Lung microvascular endothelial cell (primary cell): ENCODE measurements at regions not wholly inside any gene's neighbourhood (a gene's known extent, or its start where the extent isn't known, plus 50 kb on each side); places are given as distances from the start of the nearest gene placed in this dataset.

Experiments used
- DNase-seq, 2 donors: peaks; one replicate each; pipeline versions ENCODE4 v3.0.0 to v3.0.0-alpha.2; 2010; ENCODE audit warnings: low read depth in 2 of 2

GRCh38 chr3:107992976-107993684 lies 97.7 kb downstream of the CD47 start:
- DNase-seq = peak in 1 of 2 donors; percentile 20

- no peak for DNase-seq
Measured at GRCh38 chr3:107990926-107991325, 99.9 kb downstream of the CD47 start.

- DNase-seq = no peak
Measured at GRCh38 chr3:107990433-107990832, 100.4 kb downstream of the CD47 start.

GRCh38 chr3:107989661-107990060 lies 101.2 kb downstream of the CD47 start:
- no peak for DNase-seq

DNA sequence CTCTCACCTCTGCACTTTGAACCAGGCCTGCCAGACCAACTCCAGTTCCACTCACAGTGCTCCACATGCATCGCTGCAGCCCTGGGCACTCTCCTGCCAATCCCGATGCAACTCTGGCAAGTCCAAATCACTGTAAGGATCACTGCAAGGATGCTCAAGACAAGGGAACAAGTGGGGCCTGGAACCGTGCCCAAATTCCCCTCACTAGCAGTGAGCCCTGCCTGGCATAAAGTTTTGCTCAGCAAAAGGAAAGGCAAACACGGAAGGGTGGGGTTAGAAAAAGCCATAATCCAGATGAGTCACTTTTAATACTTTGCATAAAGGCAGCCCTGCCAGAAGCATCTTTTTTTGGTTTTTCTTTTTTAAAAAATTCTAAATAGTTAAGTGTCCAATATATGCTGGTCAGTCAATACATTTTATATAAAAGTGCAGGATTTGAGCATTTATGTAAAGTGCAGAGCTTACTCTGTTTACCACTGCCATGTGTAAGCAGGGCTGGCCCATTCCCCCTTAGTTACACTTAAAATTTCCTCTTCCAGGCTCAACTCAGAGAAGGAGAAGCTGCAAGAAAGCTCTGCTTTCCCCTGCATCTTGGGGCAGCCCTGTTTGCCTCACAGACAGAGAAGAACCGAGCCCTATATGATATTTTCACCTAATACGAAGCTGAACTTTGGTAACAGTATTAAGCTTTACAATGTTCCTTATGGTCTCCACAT lies 102.2 kb downstream of the CD47 start:
- peak; percentile 36 to 66 for DNase-seq

- peak; percentile 87 to 97 for DNase-seq
Measured at GRCh38 chr3:107987036-107987939, 103.5 kb downstream of the CD47 start.

- DNase-seq = peak in 1 of 2 donors; percentile 12
Measured at GRCh38 chr3:107986505-107986904, 104.3 kb downstream of the CD47 start.

DNA sequence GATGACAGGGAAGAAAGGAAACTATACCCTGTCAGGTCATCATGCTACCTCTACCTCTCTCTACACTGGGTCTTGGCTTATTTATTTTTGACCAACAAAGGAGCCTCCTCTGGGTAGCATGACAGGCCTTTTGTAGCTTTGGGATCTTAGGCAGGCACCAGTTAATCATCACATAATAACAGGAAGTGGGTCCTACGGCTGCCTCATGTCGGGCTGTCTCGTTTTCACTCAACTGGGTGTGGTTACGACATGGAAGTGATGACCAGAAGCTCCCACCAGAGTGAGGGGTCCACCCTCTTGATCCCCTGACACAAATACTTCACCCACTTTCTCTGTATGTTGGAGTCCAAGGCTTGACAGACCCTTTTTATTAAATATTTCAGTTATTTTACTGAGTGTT lies 105.3 kb downstream of the CD47 start:
- peak in 1 of 2 donors; percentile 50 for DNase-seq

- DNase-seq = no peak
Measured at GRCh38 chr3:107983247-107983646, 107.6 kb downstream of the CD47 start.

GRCh38 chr3:107982165-107982564 lies 108.7 kb downstream of the CD47 start:
- no peak for DNase-seq

DNA sequence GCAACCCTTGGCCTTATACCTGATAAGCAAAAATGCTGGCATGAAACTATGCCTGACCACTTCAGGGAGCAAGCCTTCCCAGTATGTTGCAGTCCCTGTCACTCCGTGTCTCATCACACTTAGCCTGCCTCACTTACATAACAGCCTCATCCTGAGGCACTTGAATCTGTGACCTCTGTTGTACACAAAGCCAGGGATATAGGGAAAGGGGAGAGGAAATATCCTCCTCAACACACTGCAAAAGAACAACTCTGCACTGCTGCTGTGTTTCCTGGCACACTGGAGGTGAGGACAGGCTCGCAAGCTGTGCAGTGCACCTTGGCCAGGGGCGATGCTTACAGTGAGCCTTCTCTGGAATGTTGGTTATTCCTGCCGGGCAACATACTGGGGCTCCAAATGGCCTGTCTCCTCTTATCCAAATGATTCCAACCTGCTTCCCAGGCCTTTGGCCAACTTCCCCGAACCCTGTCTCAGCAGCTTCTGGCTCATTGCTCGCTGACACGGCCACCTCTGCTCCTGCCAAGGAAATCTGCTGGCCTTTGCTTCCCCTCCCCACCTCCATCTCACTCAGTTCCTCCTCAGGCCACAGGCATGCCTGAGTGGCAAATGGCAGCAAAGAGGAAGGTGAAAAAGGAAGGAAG lies 109.2 kb downstream of the CD47 start:
- peak in 1 of 2 donors; percentile 27 for DNase-seq

DNA sequence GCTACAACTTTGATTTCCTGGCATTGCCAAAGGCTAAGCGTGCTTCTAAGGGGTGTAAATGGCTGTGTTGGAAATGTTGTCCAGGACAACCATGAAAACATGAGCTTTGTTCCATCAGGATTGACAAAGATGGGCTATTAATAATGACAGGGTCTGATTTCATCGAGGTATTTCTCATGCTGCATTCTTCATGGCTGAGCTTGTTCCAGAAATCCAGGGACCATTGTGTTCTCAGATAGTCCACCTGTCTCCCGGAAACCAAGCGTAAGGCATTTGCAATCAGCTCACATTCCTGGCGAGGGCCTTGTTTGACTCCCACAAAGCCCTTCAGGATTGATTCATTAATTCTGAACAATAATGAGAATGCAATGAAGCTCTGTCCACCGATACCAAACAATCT lies 111.3 kb downstream of the CD47 start:
- DNase-seq = peak in 1 of 2 donors; percentile 61

DNA sequence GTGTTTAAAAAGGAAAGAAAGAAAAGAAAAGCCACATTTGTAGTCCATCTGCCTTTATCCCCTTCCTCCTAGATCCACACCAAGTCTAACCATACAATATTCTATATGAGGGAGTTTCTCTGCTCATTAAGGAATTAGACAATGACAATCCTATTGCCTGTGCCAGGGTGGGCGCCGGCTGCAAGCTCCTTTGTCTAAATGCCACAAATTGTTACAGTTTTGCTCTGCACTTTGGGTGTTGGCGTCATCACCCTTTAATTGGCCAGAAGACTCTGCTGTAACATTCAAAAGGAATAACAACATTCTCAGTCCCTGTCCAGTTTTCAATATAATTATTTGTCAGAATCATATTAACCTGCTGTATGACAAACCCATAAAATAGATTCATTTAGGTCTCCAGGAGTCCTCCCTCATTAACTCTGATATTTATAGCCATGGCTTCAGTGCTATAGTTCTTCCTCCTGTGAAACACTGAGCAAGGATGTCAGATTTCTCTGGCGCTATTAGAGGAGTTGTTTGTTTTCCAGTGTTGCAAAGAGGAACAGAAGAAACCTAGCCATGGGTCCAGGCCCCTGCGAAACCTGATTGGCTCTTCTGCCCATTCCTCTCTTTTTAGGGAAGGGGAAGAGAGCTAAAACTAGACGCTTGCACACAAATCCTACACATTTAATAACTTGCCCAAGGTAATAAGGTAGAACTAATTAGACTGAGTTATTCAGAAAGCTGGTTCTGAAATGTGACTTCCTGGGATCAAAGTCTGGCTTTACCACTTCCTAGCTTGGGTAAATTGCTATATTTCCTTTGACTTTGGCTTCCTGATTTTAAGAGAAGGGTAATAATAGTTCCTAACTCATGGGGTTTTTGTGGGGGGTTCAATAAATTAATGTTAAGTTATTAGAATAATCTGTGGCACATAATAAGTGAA lies 112.4 kb downstream of the CD47 start:
- DNase-seq = no peak

DNA sequence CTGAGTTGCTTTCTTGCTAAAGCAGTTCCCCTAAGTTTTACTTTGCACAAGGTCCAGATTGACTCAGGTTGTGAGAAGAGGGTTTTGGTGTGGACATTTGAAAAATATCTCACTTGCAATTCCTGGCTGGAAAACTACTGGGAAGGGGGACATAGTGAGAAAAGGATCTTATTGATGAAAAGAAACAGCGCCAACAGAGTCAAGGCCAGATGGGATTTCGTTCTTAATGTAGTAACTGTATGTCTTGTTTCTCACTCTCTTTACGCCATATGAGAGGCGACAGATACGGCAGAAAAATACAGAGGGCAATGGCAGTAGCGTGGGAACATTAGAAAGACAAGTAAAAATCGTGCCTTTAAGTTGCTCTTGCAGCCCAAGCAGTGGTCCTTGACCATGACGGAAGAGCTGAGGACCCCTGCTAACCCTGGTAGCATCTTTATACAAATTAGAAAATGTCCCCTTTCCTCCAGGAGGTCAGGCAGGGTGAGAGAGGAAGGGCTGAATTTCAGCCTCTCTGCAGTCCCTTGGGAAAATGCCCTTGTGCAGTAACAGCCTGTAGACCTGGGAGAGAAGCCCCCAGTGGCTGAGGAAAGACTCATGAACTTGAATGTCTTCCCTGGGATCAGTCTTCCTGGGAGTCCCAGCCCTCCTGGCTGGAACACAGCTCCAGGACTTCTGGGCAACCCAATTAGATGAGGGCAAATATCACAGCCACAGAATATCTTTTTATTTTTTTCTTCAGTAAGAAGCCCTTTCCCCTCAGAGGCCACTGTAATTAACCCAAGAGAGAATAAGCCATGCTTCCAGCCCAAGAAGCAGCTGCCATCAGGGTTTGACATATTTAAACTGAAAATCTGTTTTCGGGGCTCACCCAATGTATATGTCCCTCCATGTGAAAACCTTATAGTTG lies 113.4 kb downstream of the CD47 start:
- DNase-seq = no peak

- peak in 1 of 2 donors; percentile 54 for DNase-seq
Measured at GRCh38 chr3:107976202-107976800, 114.5 kb downstream of the CD47 start.

DNA sequence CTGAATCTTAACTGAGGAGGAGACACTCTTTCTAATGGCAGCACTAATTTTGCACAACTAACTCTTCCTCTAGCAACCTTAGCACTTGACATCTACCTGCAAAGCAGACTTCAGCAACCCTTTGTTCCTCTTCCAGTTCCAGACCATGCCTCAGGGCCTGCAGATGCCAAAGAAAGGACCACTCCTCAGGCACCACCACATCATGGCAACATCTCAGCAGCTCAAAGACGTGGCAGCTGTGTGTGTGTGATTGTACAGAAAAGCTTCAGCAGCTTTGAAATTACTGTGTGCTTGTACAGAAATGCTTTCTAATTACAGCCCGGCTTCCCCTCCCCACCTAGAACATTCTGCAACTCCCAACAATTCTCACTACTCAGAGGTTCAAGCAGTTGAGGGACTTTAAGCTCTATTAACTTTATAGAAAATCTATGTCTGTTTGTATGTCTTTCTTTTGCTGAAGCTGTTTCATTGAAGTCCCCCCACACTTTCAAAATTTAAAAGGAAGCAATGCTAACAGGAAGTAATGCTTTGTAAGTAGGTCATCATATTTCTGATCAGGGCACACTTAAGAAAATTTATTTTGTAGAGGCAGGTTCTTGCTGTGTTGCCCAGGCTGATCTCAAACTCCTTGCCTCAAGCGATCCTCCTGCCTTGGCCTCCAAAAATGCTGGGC lies 115.2 kb downstream of the CD47 start:
- DNase-seq = no peak

- DNase-seq = no peak
Measured at GRCh38 chr3:107973961-107974360, 116.9 kb downstream of the CD47 start.

DNA sequence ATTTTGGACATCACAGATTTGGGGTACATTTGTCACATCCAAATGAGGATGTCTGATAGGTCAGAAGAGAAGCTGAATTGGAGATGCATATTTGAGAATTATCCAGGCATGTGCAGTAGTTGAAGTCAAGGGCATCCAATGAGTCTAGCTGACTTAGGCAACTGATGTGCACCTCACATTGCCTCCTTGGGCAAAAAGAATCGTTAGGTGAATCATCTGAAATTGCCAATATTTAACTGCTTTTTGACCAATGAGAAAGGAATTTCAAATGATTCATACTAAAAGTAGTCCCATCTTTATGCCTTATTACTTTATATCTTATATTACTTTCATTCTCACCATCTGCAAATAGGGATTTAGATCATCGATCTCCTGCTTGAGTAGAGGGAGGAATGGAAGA lies 117.7 kb downstream of the CD47 start:
- DNase-seq = no peak
